Astrocyte (in vitro differentiated cells and primary cell): ENCODE measurements at regions not wholly inside any gene's neighbourhood (a gene's known extent, or its start where the extent isn't known, plus 50 kb on each side); places are given as distances from the start of the nearest gene placed in this dataset.
"Not testable (repeated sequence)": the region's sequence is repeated elsewhere in the genome, so short reads cannot be mapped to it uniquely, and the experiment has no call there.

ENCODE experiments used
- DNase-seq: peaks from one replicate; pipeline ENCODE4 v3.0.0-alpha.2; 2010; ENCODE audit warnings: low read depth
- FAIRE-seq: peaks from 2 replicates; lab custom pipeline; 2011; peaks lifted over from hg19 to GRCh38; lab: Jason Lieb, UNC
- H2AFZ ChIP-seq: 2 replicates; pipeline ENCODE4 v1.6.0; 2012; ENCODE audit warnings: low read depth, low read length, inconsistent platforms
- H3K27ac ChIP-seq: 2 replicates; pipeline ENCODE4 v1.5.1; 2011; ENCODE audit warnings: low read depth, low read length, inconsistent platforms
- H3K27me3 ChIP-seq: 2 replicates; pipeline ENCODE4 v1.6.0; 2011; ENCODE audit warnings: low read length, inconsistent platforms; ENCODE audit not compliant: insufficient read depth
- H3K36me3 ChIP-seq: 2 replicates; pipeline ENCODE4 v1.5.1; 2011; ENCODE audit warnings: low read length, inconsistent platforms; ENCODE audit not compliant: insufficient read depth
- H3K4me1 ChIP-seq: 2 replicates; pipeline ENCODE4 v1.5.1; 2011; ENCODE audit warnings: low read length, inconsistent platforms; ENCODE audit not compliant: insufficient read depth
- H3K4me2 ChIP-seq: 2 replicates; pipeline ENCODE4 v1.6.0; 2012; ENCODE audit warnings: low read length, inconsistent platforms
- H3K4me3 ChIP-seq: 2 replicates; pipeline ENCODE4 v1.5.1; 2011; ENCODE audit warnings: low read depth, mild to moderate bottlenecking, low read length, inconsistent platforms; ENCODE audit not compliant: insufficient read depth
- H3K79me2 ChIP-seq: 2 replicates; pipeline ENCODE4 v1.6.0; 2012; ENCODE audit warnings: mild to moderate bottlenecking, low read length, inconsistent platforms; ENCODE audit not compliant: insufficient read depth
- H3K9ac ChIP-seq: 2 replicates; pipeline ENCODE4 v1.6.0; 2012; ENCODE audit warnings: mild to moderate bottlenecking, low read length, inconsistent platforms
- H3K9me3 ChIP-seq: 2 replicates; pipeline ENCODE4 v1.5.1; 2012; ENCODE audit warnings: low read depth, mild to moderate bottlenecking, low read length, inconsistent platforms; ENCODE audit not compliant: insufficient read depth
- H4K20me1 ChIP-seq: 2 replicates; pipeline ENCODE4 v1.6.0; 2012; ENCODE audit warnings: low read length, inconsistent platforms; ENCODE audit not compliant: insufficient read depth
- H3K27ac Mint-ChIP-seq: one replicate; pipeline ENCODE4 v1.8.0; 2021; ENCODE audit warnings: mild to moderate bottlenecking, mixed read lengths; ENCODE audit not compliant: unreplicated experiment
- H3K27me3 Mint-ChIP-seq: one replicate; pipeline ENCODE4 v1.8.0; 2021; ENCODE audit warnings: low read depth, mixed read lengths; ENCODE audit not compliant: unreplicated experiment
- H3K36me3 Mint-ChIP-seq: one replicate; pipeline ENCODE4 v1.8.0; 2021; ENCODE audit warnings: low read depth, mixed read lengths; ENCODE audit not compliant: unreplicated experiment
- H3K4me1 Mint-ChIP-seq: one replicate; pipeline ENCODE4 v1.8.0; 2021; ENCODE audit warnings: low read depth, mixed read lengths; ENCODE audit not compliant: unreplicated experiment
- H3K4me3 Mint-ChIP-seq: one replicate; pipeline ENCODE4 v1.8.0; 2021; ENCODE audit warnings: mild to moderate bottlenecking, moderate library complexity, mixed read lengths; ENCODE audit not compliant: unreplicated experiment
- H3K9me3 Mint-ChIP-seq: one replicate; pipeline ENCODE4 v1.8.0; 2021; ENCODE audit warnings: mild to moderate bottlenecking, mixed read lengths; ENCODE audit not compliant: unreplicated experiment
- EZH2 ChIP-seq: IDR thresholded peaks from 2 replicates; pipeline ENCODE4 v1.6.1; 2012; ENCODE audit warnings: mild to moderate bottlenecking, low read length, inconsistent platforms; ENCODE audit not compliant: insufficient read depth
- TF ChIP-seq, protein P1 (sequence below): IDR thresholded peaks from 2 replicates; pipeline ENCODE4 v1.5.1; 2011; ENCODE audit warnings: low read depth, mild to moderate bottlenecking, inconsistent platforms, low read length, moderate library complexity; ENCODE audit not compliant: insufficient read depth

DNA sequence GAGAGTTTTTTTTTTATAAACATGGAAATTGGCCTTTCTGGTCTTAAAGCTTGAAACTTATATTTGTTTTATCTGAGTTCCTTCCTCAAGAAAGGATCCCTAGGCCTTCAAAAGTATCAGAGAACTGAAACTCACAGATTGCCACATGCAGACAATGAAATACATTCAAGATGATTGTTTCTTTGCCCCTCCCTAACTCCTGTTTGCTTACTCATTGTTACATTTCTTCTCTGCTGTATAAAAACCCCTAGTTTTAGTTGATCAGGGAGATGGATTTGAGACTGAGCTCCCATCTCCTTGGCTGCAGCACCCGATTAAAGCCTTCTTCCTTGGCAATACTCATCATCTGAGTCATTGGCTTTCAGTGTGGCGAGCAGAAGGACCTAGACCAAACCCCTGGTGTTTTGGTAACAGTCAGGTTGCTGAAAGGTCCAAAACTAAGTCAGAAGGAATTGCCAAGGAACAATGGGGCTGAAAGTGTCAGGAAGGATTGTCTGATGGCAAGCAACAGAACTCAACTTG, 132.3 kb upstream of the SULF2 start:
- TF ChIP-seq, protein P1, sequence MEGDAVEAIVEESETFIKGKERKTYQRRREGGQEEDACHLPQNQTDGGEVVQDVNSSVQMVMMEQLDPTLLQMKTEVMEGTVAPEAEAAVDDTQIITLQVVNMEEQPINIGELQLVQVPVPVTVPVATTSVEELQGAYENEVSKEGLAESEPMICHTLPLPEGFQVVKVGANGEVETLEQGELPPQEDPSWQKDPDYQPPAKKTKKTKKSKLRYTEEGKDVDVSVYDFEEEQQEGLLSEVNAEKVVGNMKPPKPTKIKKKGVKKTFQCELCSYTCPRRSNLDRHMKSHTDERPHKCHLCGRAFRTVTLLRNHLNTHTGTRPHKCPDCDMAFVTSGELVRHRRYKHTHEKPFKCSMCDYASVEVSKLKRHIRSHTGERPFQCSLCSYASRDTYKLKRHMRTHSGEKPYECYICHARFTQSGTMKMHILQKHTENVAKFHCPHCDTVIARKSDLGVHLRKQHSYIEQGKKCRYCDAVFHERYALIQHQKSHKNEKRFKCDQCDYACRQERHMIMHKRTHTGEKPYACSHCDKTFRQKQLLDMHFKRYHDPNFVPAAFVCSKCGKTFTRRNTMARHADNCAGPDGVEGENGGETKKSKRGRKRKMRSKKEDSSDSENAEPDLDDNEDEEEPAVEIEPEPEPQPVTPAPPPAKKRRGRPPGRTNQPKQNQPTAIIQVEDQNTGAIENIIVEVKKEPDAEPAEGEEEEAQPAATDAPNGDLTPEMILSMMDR = no peak
- no peak for TF ChIP-seq EZH2
- Histone ChIP-seq H3K9ac (no peak overlapping the region), H2AFZ (no peak overlapping the region), H3K27me3 (no peaks in the 10 kb centered on the region), H3K4me3 (no peak overlapping the region), H3K4me1 (peaks cover 6% of the 10 kb centered on the region), H3K27ac (no peak overlapping the region), H3K36me3 (no peaks in the 10 kb centered on the region), H3K9me3 (peaks cover 18% of the 10 kb centered on the region), H3K79me2 (no peaks in the 10 kb centered on the region), H3K4me2 (no peak overlapping the region), H4K20me1 (no peaks in the 10 kb centered on the region)
- no peak for DNase-seq
- Mint-ChIP-seq H3K27ac (no peak overlapping the region), H3K9me3 (peaks cover 26% of the 10 kb centered on the region), H3K4me3 (no peak overlapping the region), H3K36me3 (peaks cover 2% of the 10 kb centered on the region), H3K27me3 (peaks cover 12% of the 10 kb centered on the region), H3K4me1 (peaks cover 9% of the 10 kb centered on the region)
- no peak for FAIRE-seq

DNA sequence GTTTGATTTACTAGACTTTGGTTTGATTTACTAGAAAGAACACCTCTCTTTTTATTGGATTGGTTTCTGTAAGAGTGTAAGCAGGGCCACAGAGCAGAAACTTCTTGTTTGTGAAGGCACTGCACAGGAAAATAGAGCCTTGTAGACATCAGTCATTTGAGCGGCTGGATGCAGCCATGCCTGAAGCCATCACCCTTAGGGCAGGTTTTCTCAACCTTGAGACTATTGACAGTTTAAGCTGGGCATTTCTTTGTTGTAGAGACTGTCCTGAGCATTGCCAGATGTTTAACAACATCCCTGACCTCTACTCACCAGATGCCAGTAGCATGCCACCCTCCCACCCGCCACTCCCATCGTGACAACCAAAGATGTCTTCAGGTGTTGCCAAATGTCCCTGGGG, 130.2 kb upstream of the SULF2 start:
- no peak for FAIRE-seq
- H3K9me3 ChIP-seq = peaks cover 18% of the 10 kb centered on the region

DNA sequence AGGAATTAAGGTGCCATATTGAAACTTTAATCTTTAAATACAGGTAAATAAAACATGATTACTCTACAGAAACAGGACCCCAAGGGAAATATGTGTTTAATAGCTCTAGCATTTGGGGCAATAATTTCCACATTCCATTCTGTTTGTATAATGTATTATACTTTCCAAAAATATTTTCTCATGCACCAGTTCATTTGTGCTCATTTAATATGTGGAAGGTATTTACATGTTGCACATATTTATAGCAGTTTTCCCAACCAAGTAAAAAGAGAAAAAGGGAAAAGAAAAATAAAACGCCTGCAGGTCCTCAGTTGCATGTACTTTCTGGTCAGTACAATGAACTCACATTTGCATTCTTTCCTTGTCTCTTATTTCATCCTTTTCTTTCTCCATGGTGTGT, 129.5 kb upstream of the SULF2 start:
- no peak overlapping the region for H3K4me3 Mint-ChIP-seq
- FAIRE-seq = no peak
- no peaks in the 10 kb centered on the region for H3K27me3 ChIP-seq

More for the DNA sequence above, 130.2 kb upstream of the SULF2 start:
- Mint-ChIP-seq H3K4me1 (peaks cover 11% of the 10 kb centered on the region), H3K27me3 (peaks cover 9% of the 10 kb centered on the region), H3K27ac (no peak overlapping the region), H3K9me3 (peaks cover 26% of the 10 kb centered on the region), H3K36me3 (peaks cover 2% of the 10 kb centered on the region), H3K4me3 (no peak overlapping the region)
- Histone ChIP-seq H3K27ac (no peak overlapping the region), H3K4me1 (no peaks in the 10 kb centered on the region), H3K27me3 (no peaks in the 10 kb centered on the region), H3K4me3 (no peak overlapping the region), H3K36me3 (no peaks in the 10 kb centered on the region), H2AFZ (no peak overlapping the region), H4K20me1 (no peaks in the 10 kb centered on the region), H3K9ac (no peak overlapping the region), H3K79me2 (no peaks in the 10 kb centered on the region), H3K4me2 (no peak overlapping the region)
- TF ChIP-seq, protein P1 = no peak
- TF ChIP-seq EZH2 = no peak
- DNase-seq = no peak

DNA sequence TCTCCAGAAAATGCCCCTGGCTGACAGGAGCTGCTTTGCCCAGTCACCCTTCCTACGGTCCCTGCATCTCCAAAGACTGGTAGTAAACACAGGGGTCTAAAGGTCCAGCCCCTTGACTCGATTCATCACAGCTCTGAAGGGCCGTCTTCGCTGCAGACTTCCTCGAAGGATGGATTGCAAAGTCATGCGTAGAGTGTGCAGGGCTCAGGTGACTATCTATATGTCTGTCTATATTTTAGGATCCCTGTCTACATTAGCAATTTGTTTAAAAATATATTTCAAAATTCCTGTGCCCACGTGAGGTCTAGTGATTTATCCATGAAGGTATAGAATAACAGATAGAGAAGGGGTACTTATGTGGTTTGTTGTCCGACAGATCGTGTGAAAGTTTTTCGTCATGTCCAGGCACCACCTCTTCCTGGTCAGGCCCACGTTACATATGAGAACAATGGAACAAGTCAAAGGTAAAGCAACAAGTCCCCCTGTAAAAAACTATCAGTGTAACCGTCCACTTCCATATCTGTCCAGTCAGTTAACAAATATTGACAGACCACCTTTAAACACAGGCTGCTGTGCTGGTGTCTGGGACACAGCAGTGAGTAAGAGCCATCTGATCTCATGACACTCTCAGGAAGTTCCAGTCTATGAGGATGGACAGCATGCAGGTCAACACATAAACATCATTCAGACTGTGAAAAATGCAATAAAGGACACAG, 127.7 kb upstream of the SULF2 start:
- not testable (repeated sequence) for H3K4me1 ChIP-seq, FAIRE-seq, H3K9ac ChIP-seq, H2AFZ ChIP-seq, DNase-seq, H3K4me2 ChIP-seq, H3K27ac Mint-ChIP-seq, H3K4me3 ChIP-seq, H3K4me3 Mint-ChIP-seq, H3K36me3 ChIP-seq, H4K20me1 ChIP-seq, H3K36me3 Mint-ChIP-seq, H3K27ac ChIP-seq, H3K79me2 ChIP-seq, H3K27me3 ChIP-seq
- Mint-ChIP-seq H3K4me1 (peaks cover 12% of the 10 kb centered on the region), H3K27me3 (peaks cover 14% of the 10 kb centered on the region), H3K9me3 (peaks cover 19% of the 10 kb centered on the region)
- H3K9me3 ChIP-seq = peaks cover 15% of the 10 kb centered on the region

More for the DNA sequence above, 129.5 kb upstream of the SULF2 start:
- Mint-ChIP-seq H3K9me3 (peaks cover 26% of the 10 kb centered on the region), H3K36me3 (peaks cover 2% of the 10 kb centered on the region), H3K27me3 (peaks cover 9% of the 10 kb centered on the region), H3K27ac (no peak overlapping the region), H3K4me1 (peaks cover 12% of the 10 kb centered on the region)
- Histone ChIP-seq H3K4me2 (no peak overlapping the region), H3K4me1 (no peaks in the 10 kb centered on the region), H3K79me2 (no peaks in the 10 kb centered on the region), H3K36me3 (no peaks in the 10 kb centered on the region), H3K27ac (no peak overlapping the region), H3K9me3 (peaks cover 18% of the 10 kb centered on the region), H3K9ac (no peak overlapping the region), H4K20me1 (no peaks in the 10 kb centered on the region), H2AFZ (no peak overlapping the region), H3K4me3 (no peak overlapping the region)
- no peak for TF ChIP-seq EZH2
- TF ChIP-seq, protein P1 = no peak
- DNase-seq = no peak
